HCT116 (cell line): ENCODE measurements at regions not wholly inside any gene's neighbourhood (a gene's known extent, or its start where the extent isn't known, plus 50 kb on each side); places are given as distances from the start of the nearest gene placed in this dataset.

Source experiments
- CEBPB ChIP-seq: IDR thresholded peaks from 2 replicates; pipeline ENCODE4 v1.6.1; 2012; ENCODE audit warnings: low read depth
- EZH2phosphoT487 ChIP-seq: fragments of 200-600 bp; IDR thresholded peaks from 2 replicates; pipeline ENCODE4 v1.6.1; 2018; ENCODE audit warnings: antibody characterized with exemption, borderline replicate concordance
- FOSL1 ChIP-seq: IDR thresholded peaks from 2 replicates; pipeline ENCODE4 v1.6.1; 2012; ENCODE audit warnings: low read depth
- POLR2A ChIP-seq: IDR thresholded peaks from 2 replicates; pipeline ENCODE4 v1.7.0; 2011; ENCODE audit warnings: borderline replicate concordance; ENCODE audit not compliant: insufficient read depth, insufficient read length; ENCODE audit errors: extremely low read depth
- POLR2AphosphoS5 ChIP-seq: IDR thresholded peaks from 2 replicates; pipeline ENCODE4 v1.6.1; 2011; ENCODE audit warnings: mild to moderate bottlenecking, low read depth, low read length, moderate library complexity
- RAD21 ChIP-seq: IDR thresholded peaks from 2 replicates; pipeline ENCODE4 v1.6.1; 2012; ENCODE audit warnings: low read depth, mild to moderate bottlenecking
- REST ChIP-seq: IDR thresholded peaks from 2 replicates; pipeline ENCODE4 v1.6.1; 2012; ENCODE audit warnings: low read depth
- SP1 ChIP-seq: IDR thresholded peaks from 2 replicates; pipeline ENCODE4 v1.6.1; 2012; ENCODE audit warnings: low read depth
- SRF ChIP-seq: IDR thresholded peaks from 2 replicates; pipeline ENCODE4 v1.6.1; 2012; ENCODE audit warnings: low read depth
- ZFX ChIP-seq: fragments of 450-650 bp; IDR thresholded peaks from 2 replicates; pipeline ENCODE4 v1.6.1; 2017
- TF ChIP-seq, protein P1 (sequence below), 3 experiments: fragments of 200-600 bp in 1 of 3; sonication (generic) in 1 of 3; IDR thresholded peaks in 2 of 3; conservative IDR thresholded peaks in 1 of 3; 2 replicates each; pipeline ENCODE4 v1.5.1; 2012 to 2017; ENCODE audit warnings: low read depth in 2 of 3, low read length in 2 of 3, antibody characterized with exemption in 1 of 3, borderline replicate concordance in 1 of 3, control low read depth in 1 of 3, mild to moderate bottlenecking in 1 of 3, mixed read lengths in 1 of 3, mixed run types in 1 of 3, moderate library complexity in 1 of 3; ENCODE audit not compliant: insufficient read depth in 1 of 3

- TF ChIP-seq FOSL1, result no peak
- no peak for TF ChIP-seq REST
- no peak for TF ChIP-seq POLR2A
- TF ChIP-seq, protein P1, sequence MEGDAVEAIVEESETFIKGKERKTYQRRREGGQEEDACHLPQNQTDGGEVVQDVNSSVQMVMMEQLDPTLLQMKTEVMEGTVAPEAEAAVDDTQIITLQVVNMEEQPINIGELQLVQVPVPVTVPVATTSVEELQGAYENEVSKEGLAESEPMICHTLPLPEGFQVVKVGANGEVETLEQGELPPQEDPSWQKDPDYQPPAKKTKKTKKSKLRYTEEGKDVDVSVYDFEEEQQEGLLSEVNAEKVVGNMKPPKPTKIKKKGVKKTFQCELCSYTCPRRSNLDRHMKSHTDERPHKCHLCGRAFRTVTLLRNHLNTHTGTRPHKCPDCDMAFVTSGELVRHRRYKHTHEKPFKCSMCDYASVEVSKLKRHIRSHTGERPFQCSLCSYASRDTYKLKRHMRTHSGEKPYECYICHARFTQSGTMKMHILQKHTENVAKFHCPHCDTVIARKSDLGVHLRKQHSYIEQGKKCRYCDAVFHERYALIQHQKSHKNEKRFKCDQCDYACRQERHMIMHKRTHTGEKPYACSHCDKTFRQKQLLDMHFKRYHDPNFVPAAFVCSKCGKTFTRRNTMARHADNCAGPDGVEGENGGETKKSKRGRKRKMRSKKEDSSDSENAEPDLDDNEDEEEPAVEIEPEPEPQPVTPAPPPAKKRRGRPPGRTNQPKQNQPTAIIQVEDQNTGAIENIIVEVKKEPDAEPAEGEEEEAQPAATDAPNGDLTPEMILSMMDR (IDR thresholded peaks at IDR 0.05 in 2 of 3, conservative IDR thresholded peaks at IDR 0.05 in 1 of 3; ENCODE audit: borderline replicate concordance in 1 of 3, insufficient read depth in 1 of 3, low read depth in 2 of 3, low read length in 2 of 3), result no peak
- no peak for TF ChIP-seq EZH2phosphoT487
- TF ChIP-seq SRF, result no peak
- TF ChIP-seq RAD21, result no peak
- TF ChIP-seq CEBPB, result no peak
- no peak for TF ChIP-seq POLR2AphosphoS5
- no peak for TF ChIP-seq SP1
- no peak for TF ChIP-seq ZFX
Observed at GRCh38 chr5:98095072-98095471, 678.4 kb upstream of the RGMB start.
